Esophagus muscularis mucosa (tissue), 4 donors: ENCODE measurements at regions not wholly inside any gene's neighbourhood (a gene's known extent, or its start where the extent isn't known, plus 50 kb on each side); places are given as distances from the start of the nearest gene placed in this dataset.
"Not testable (repeated sequence)": the region's sequence is repeated elsewhere in the genome, so short reads cannot be mapped to it uniquely, and the experiment has no call there.

Experiments used
- DNase-seq: peaks from one replicate; pipeline ENCODE4 v3.0.0-alpha.2; 2017; ENCODE audit errors: extremely low spot score
- H3K27ac ChIP-seq, 4 donors: fragments of 200-600 bp; sonication (generic); replicated peaks in 1 of 4; 1 replicate in 3 of 4; 2 replicates in 1 of 4; pipeline ENCODE4 v1.5.1; 2016 to 2019; ENCODE audit warnings: mild to moderate bottlenecking in 1 of 4
- H3K27me3 ChIP-seq, 4 donors: fragments of 200-600 bp; sonication (generic); one replicate each; pipeline versions ENCODE4 v1.5.1 to v1.6.0; 2016 to 2019
- H3K36me3 ChIP-seq, 4 donors: fragments of 200-600 bp; sonication (generic); one replicate each; pipeline ENCODE4 v1.5.1; 2016 to 2019
- H3K4me1 ChIP-seq, 4 donors: fragments of 200-600 bp; sonication (generic); one replicate each; pipeline ENCODE4 v1.5.1; 2016 to 2019
- H3K4me3 ChIP-seq, 4 donors: fragments of 200-600 bp; sonication (generic); 1 replicate in 2 of 4; 2 replicates in 2 of 4; pipeline ENCODE4 v1.5.1; 2016 to 2019; ENCODE audit warnings: mild to moderate bottlenecking in 4 of 4, moderate library complexity in 1 of 4
- H3K9me3 ChIP-seq, 4 donors: fragments of 200-600 bp; sonication (generic); 1 replicate in 3 of 4; 2 replicates in 1 of 4; pipeline ENCODE4 v1.5.1; 2016 to 2019
- EP300 ChIP-seq: sonication (generic); formaldehyde crosslinking; IDR thresholded peaks from one replicate; pipeline ENCODE4 v1.6.1; 2017; ENCODE audit warnings: antibody characterized with exemption
- POLR2A ChIP-seq: fragments of 450-650 bp; IDR thresholded peaks from one replicate; pipeline ENCODE4 v1.6.1; 2017; ENCODE audit warnings: antibody characterized with exemption, moderate library complexity, mild to moderate bottlenecking, low read depth
- POLR2AphosphoS5 ChIP-seq, 2 donors: sonication (generic); formaldehyde crosslinking; IDR thresholded peaks; one replicate each; pipeline ENCODE4 v1.6.1; 2017; ENCODE audit warnings: antibody characterized with exemption in 2 of 2
- WGBS: methylation state at CpG from one replicate; pipeline ENCODE4 v1.1.5; 2018; 5-methylcytosine and 5-hydroxymethylcytosine counted together
- intact Hi-C: fragments of 100-400 bp; cut with DNase I; formaldehyde crosslinking; loops from one replicate; pipeline ENCODE4 v1.15.1; 2023
- TF ChIP-seq, protein P1 (sequence below), 3 experiments: fragments of 200-600 bp in 2 of 3; fragments of 450-650 bp in 1 of 3; sonication (generic) in 2 of 3; IDR thresholded peaks; one replicate each; pipeline ENCODE4 v1.5.1; 2017 to 2019; ENCODE audit warnings: antibody characterized with exemption in 3 of 3, mild to moderate bottlenecking in 2 of 3, moderate library complexity in 1 of 3

DNA sequence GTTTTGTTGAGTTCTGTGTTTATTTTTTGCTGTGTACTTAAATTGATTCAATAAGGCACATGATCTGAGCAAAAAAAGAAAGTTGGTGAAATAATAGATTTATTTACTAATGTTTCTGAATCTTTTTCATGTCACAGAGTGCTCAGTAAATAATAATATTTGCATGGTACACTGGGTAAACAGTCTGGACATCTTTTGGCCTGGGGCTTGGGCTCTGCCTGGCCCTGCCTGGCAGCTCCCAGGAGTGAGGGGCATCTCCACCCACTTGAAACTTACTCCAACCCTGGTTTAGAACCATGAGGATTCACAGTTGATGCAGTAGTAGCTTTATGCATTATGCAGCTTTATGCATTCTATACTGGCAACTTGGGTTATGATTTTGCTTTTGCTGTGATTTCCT, 124.2 kb upstream of the SLC4A4 start:
- H3K9me3 ChIP-seq = no peaks in the 10 kb centered on the region
- no peak overlapping the region for H3K4me3 ChIP-seq
- no peaks in the 10 kb centered on the region for H3K27me3 ChIP-seq
- peaks cover 0 to 11% (median 7%) of the 10 kb centered on the region in 4 donors for H3K4me1 ChIP-seq
- no peak overlapping the region for H3K27ac ChIP-seq
- intact Hi-C loops = no loop called here
- TF ChIP-seq POLR2AphosphoS5 (IDR thresholded peaks at IDR 0.05) (no peak), POLR2A (no peak), EP300 (no peak)
- TF ChIP-seq, protein P1, sequence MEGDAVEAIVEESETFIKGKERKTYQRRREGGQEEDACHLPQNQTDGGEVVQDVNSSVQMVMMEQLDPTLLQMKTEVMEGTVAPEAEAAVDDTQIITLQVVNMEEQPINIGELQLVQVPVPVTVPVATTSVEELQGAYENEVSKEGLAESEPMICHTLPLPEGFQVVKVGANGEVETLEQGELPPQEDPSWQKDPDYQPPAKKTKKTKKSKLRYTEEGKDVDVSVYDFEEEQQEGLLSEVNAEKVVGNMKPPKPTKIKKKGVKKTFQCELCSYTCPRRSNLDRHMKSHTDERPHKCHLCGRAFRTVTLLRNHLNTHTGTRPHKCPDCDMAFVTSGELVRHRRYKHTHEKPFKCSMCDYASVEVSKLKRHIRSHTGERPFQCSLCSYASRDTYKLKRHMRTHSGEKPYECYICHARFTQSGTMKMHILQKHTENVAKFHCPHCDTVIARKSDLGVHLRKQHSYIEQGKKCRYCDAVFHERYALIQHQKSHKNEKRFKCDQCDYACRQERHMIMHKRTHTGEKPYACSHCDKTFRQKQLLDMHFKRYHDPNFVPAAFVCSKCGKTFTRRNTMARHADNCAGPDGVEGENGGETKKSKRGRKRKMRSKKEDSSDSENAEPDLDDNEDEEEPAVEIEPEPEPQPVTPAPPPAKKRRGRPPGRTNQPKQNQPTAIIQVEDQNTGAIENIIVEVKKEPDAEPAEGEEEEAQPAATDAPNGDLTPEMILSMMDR (IDR thresholded peaks at IDR 0.05) = no peak
- DNase-seq = no peak
- no peaks in the 10 kb centered on the region for H3K36me3 ChIP-seq

DNA sequence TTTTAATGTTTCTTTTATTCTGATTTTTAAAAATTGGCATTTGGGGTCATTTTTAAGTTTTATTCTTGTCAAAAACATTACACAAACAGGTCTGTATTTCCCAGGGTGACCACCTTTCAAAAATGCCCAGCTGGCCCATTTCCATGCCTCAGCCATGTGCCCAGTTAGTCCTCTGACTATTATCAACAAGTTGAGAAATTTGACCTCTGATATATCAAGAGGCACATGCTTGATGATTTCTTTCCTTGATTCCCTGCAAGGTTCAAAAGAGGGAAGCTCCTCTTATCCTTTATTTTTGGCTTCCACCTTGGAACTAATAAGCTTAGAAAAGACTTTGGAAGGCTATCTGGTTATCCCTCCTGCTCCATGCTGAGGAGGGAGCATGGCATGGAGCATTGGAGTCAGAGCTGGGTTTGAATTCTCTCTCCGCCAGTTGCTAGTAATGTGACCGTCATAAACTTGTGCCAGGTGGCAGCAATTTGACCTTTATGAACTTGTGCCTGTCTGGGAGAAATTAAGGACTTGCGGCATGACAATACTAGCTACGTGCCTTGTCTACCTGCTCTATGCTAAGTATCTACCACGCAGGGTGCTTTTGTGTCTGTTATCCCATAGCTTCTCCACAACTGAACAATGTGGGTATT, 122.4 kb upstream of the SLC4A4 start:
- Histone ChIP-seq H3K4me1 (peaks cover 0 to 11% (median 7%) of the 10 kb centered on the region in 4 donors), H3K36me3 (no peaks in the 10 kb centered on the region), H3K4me3 (no peak overlapping the region), H3K9me3 (no peaks in the 10 kb centered on the region), H3K27ac (no peak overlapping the region), H3K27me3 (no peaks in the 10 kb centered on the region)
- TF ChIP-seq POLR2A = no peak
- TF ChIP-seq POLR2AphosphoS5 (IDR thresholded peaks at IDR 0.05) = no peak
- no peak for TF ChIP-seq EP300
- TF ChIP-seq, protein P1 (IDR thresholded peaks at IDR 0.05) = no peak
- WGBS = 98% methylated on average over 5 of the region's 5 CpGs
- intact Hi-C loops = no loop called here
- DNase-seq = no peak

DNA sequence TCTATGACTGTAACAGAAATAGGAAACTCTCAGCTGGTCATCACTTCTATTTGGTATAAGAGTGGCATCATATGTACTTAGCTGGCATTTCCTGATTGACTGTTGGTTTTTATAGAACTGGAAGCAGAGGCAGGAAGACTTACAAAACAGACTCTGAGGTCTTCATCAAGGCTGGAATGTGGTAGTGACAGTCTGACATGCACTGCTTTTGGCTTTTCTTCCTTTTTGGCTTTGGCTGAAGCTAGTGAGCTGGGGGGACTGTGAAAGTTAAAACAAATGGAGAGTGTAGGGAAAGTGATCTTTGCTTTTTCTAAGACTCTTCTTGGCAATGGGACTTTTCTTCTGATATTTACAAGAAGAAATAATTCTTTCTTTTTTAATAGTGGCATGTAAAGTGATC, 121.1 kb upstream of the SLC4A4 start:
- Histone ChIP-seq H3K4me1 (peaks cover 0 to 11% (median 4%) of the 10 kb centered on the region in 4 donors), H3K27ac (peak overlapping the region in 1 of 4 donors; percentile 22), H3K36me3 (no peaks in the 10 kb centered on the region), H3K4me3 (no peak overlapping the region), H3K27me3 (no peaks in the 10 kb centered on the region), H3K9me3 (no peaks in the 10 kb centered on the region)
- intact Hi-C loops = no loop called here
- TF ChIP-seq, protein P1 (IDR thresholded peaks at IDR 0.05) = no peak
- no peak for TF ChIP-seq EP300
- TF ChIP-seq POLR2A = no peak
- TF ChIP-seq POLR2AphosphoS5 (IDR thresholded peaks at IDR 0.05) = no peak
- DNase-seq = no peak

DNA sequence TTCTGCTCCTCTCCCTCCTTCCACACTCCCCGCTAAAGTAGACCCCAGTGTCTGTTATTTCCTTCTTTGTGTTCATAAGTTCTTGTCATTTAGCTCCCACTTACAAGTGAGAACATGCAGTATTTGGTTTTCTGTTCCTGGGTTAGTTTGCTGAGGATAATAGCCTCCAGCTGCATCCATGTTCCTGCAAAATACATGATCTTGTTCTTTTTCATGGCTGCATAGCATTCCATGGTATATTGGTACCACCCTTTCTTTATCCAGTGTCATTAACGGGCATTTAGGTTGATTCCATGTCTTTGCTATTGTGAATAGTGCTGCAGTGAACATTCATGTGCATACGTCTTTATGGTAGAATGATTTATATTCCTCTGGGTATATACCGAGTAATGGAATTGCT, 118.0 kb upstream of the SLC4A4 start:
- H3K4me1 ChIP-seq = peaks cover 0 to 11% (median 4%) of the 10 kb centered on the region in 4 donors
- H3K36me3 ChIP-seq, H3K4me3 ChIP-seq, H3K9me3 ChIP-seq, intact Hi-C loops, DNase-seq, H3K27ac ChIP-seq, H3K27me3 ChIP-seq: not testable (repeated sequence)
- 97% methylated on average over 4 of the region's 4 CpGs for WGBS

DNA sequence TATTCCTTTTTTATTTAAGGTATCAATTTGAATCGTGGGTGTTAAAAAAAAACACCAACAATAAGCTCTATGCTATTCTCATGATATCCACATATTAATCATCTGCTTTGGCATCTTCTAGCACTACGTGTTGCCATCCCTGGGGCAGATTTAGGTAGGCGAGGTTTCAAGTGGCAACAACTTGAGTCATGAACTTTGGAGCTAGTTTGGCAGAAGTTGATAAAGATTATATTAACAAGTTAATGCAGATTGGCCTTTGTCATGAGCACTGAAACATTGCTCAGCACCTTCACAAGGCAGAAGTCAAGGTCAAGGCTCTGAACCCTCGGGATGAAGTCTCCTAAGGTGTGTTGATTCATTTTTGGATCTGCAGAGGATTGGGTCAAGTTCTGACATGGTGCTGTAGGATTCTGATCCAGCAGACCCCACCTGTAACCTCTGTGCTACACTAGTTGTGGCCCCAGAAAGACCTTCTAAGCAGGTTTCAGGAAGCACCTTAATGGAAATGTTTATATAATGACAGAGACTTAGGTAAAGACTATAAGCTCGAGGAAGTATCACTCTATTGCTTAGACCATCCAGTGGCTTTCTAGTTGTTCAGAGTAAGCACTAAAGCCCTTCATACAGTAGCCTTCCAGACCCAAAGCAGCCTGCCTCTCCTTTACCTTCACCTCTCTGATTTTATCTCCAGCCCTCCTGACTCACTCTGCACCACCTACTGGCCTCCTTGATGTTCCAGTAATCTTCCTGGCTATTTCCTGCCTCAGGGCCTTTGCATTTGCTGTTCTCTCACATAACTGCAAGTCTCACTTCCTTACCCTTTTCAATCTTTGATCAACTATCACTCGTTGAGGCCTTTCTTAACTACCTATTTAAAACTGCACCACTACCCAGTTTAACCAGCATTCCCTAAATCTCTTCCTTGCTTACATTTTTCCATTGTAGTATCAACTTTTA, 117.0 kb upstream of the SLC4A4 start:
- DNase-seq = no peak
- no peak overlapping the region for H3K27ac ChIP-seq
- H3K36me3 ChIP-seq = no peaks in the 10 kb centered on the region
- H3K27me3 ChIP-seq = no peaks in the 10 kb centered on the region
- H3K4me3 ChIP-seq = no peak overlapping the region
- peaks cover 0 to 11% (median 4%) of the 10 kb centered on the region in 4 donors for H3K4me1 ChIP-seq
- H3K9me3 ChIP-seq = no peaks in the 10 kb centered on the region
- TF ChIP-seq POLR2AphosphoS5 (IDR thresholded peaks at IDR 0.05) = no peak
- TF ChIP-seq EP300 = no peak
- TF ChIP-seq POLR2A = no peak
- TF ChIP-seq, protein P1 (IDR thresholded peaks at IDR 0.05) = no peak
- intact Hi-C loops = no loop called here
- WGBS = 87% methylated on average over 6 of the region's 6 CpGs
